Ishikawa (cell line): ENCODE measurements at regions not wholly inside any gene's neighbourhood (a gene's known extent, or its start where the extent isn't known, plus 50 kb on each side); places are given as distances from the start of the nearest gene placed in this dataset.

Source experiments
- CEBPB ChIP-seq: IDR thresholded peaks from 2 replicates; pipeline ENCODE4 v1.6.1; 2012
- CREB1 ChIP-seq: IDR thresholded peaks from 2 replicates; pipeline ENCODE4 v1.6.1; 2012; ENCODE audit warnings: low read depth
- EGR1 ChIP-seq: IDR thresholded peaks from 2 replicates; pipeline ENCODE4 v1.6.1; 2012
- EP300 ChIP-seq: IDR thresholded peaks from 2 replicates; pipeline ENCODE4 v1.6.1; 2012; ENCODE audit warnings: borderline replicate concordance
- FOXM1 ChIP-seq: IDR thresholded peaks from 2 replicates; pipeline ENCODE4 v1.6.1; 2012; ENCODE audit warnings: low read depth, borderline replicate concordance
- NFIC ChIP-seq: IDR thresholded peaks from 2 replicates; pipeline ENCODE4 v1.6.1; 2012
- RAD21 ChIP-seq: IDR thresholded peaks from 2 replicates; pipeline ENCODE4 v1.6.1; 2012; ENCODE audit warnings: low read depth
- REST ChIP-seq: IDR thresholded peaks from 2 replicates; pipeline ENCODE4 v1.6.1; 2012; ENCODE audit warnings: low read depth, mild to moderate bottlenecking
- TAF1 ChIP-seq: IDR thresholded peaks from 2 replicates; pipeline ENCODE4 v1.6.1; 2012; ENCODE audit warnings: low read depth, mild to moderate bottlenecking
- TCF12 ChIP-seq: IDR thresholded peaks from 2 replicates; pipeline ENCODE4 v1.6.1; 2012; ENCODE audit warnings: low read depth
- TEAD4 ChIP-seq: IDR thresholded peaks from 2 replicates; pipeline ENCODE4 v1.6.1; 2012
- YY1 ChIP-seq: IDR thresholded peaks from 2 replicates; pipeline ENCODE4 v1.6.1; 2012; ENCODE audit warnings: low read depth
- ZBTB7A ChIP-seq: IDR thresholded peaks from 2 replicates; pipeline ENCODE4 v1.6.1; 2012; ENCODE audit warnings: low read depth
- TF ChIP-seq, protein P1 (sequence below): IDR thresholded peaks from 2 replicates; pipeline ENCODE4 v1.6.1; 2012
- TF ChIP-seq, protein P2 (sequence below): IDR thresholded peaks from 2 replicates; pipeline ENCODE4 v1.6.1; 2012

GRCh38 chr13:50467156-50468110 is 376.1 kb downstream of the DLEU7 start:
- no peak for TF ChIP-seq TCF12

- TF ChIP-seq YY1 (no peak), NFIC (no peak), TEAD4 (no peak), RAD21 (no peak), FOXM1 (no peak), CEBPB (no peak), ZBTB7A (no peak), CREB1 (no peak), TAF1 (no peak), EGR1 (no peak), REST (no peak), EP300 (no peak), TCF12 (no peak)
- TF ChIP-seq, protein P1, sequence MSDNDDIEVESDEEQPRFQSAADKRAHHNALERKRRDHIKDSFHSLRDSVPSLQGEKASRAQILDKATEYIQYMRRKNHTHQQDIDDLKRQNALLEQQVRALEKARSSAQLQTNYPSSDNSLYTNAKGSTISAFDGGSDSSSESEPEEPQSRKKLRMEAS, result no peak
- TF ChIP-seq, protein P2, sequence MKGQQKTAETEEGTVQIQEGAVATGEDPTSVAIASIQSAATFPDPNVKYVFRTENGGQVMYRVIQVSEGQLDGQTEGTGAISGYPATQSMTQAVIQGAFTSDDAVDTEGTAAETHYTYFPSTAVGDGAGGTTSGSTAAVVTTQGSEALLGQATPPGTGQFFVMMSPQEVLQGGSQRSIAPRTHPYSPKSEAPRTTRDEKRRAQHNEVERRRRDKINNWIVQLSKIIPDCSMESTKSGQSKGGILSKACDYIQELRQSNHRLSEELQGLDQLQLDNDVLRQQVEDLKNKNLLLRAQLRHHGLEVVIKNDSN, result no peak
Observed at GRCh38 chr13:50468849-50469669, 374.4 kb downstream of the DLEU7 start.

DNA sequence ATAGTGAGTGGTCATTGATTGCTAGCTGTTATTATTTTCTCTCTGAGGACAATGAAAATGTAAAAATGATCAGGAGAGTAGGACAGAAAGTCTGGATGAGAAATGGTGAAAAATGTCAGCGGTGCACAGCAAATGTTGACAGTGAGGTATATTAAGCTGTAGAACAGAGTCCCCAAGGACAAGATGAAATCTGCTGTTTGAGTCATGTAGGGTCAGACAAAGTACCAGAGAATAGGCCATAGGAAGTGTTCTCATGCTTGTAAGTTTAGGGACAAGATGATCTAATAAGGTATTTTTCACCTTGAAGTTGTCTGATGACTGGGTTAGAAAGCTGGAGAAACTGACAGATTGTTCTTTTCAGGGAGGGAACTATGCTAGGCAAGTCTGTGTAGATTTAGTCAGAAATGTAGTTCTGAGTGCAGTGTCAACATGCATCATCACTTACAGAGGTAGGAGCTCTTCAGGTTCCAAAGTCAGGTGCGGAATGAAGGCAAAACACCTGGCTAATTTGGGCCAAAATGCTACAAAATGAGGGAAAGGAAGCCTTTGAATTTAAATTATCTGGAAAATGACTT is 369.3 kb downstream of the DLEU7 start:
- no peak for TF ChIP-seq CREB1

- TF ChIP-seq FOXM1 (no peak), TCF12 (no peak), EP300 (no peak), YY1 (no peak), ZBTB7A (no peak), EGR1 (no peak), REST (no peak), RAD21 (no peak), CEBPB (no peak), TEAD4 (no peak), NFIC (no peak)
- TF ChIP-seq, protein P2, result no peak
Observed at GRCh38 chr13:50476577-50477285, 366.8 kb downstream of the DLEU7 start.

- TF ChIP-seq TEAD4 (no peak), NFIC (no peak), ZBTB7A (no peak)
- TF ChIP-seq, protein P1, result no peak
Observed at GRCh38 chr13:50481936-50482335, 361.6 kb downstream of the DLEU7 start.
